Smooth muscle cell (in vitro differentiated cells): ENCODE measurements at regions not wholly inside any gene's neighbourhood (a gene's known extent, or its start where the extent isn't known, plus 50 kb on each side); places are given as distances from the start of the nearest gene placed in this dataset.

Experiments
- DNase-seq: peaks from one replicate; lab custom pipeline; 2025; ENCODE audit not compliant: unreplicated experiment; lab: John Stamatoyannopoulos, UW
- H2AFZ ChIP-seq: fragments of 200-600 bp; sonication (generic); 2 replicates; pipeline ENCODE4 v1.6.0; 2016; ENCODE audit warnings: antibody characterized with exemption, low read depth, mild to moderate bottlenecking
- H3F3A ChIP-seq: fragments of 200-600 bp; sonication (generic); 2 replicates; pipeline ENCODE4 v1.6.0; 2017; ENCODE audit warnings: antibody characterized with exemption, low read depth
- H3K27ac ChIP-seq: fragments of 200-600 bp; sonication (generic); 2 replicates; pipeline ENCODE4 v1.5.1; 2016; ENCODE audit warnings: low read depth, mild to moderate bottlenecking
- H3K27me3 ChIP-seq: fragments of 200-600 bp; sonication (generic); 2 replicates; pipeline ENCODE4 v1.6.1; 2016; ENCODE audit warnings: low read depth, mild to moderate bottlenecking
- H3K36me3 ChIP-seq: fragments of 200-600 bp; sonication (generic); 2 replicates; pipeline ENCODE4 v1.5.1; 2016; ENCODE audit warnings: low read depth
- H3K4me1 ChIP-seq: fragments of 200-600 bp; sonication (generic); 2 replicates; pipeline ENCODE4 v1.5.1; 2016; ENCODE audit warnings: low read depth
- H3K4me2 ChIP-seq: fragments of 200-600 bp; sonication (generic); 2 replicates; pipeline ENCODE4 v1.6.0; 2016; ENCODE audit warnings: mild to moderate bottlenecking
- H3K4me3 ChIP-seq: fragments of 200-600 bp; sonication (generic); 2 replicates; pipeline ENCODE4 v1.5.1; 2016; ENCODE audit warnings: mild to moderate bottlenecking
- H3K79me2 ChIP-seq: fragments of 200-600 bp; sonication (generic); 2 replicates; pipeline ENCODE4 v1.6.0; 2016; ENCODE audit warnings: low read depth, mild to moderate bottlenecking
- H3K9ac ChIP-seq: fragments of 200-600 bp; sonication (generic); 2 replicates; pipeline ENCODE4 v1.6.0; 2016; ENCODE audit warnings: low read depth
- H3K9me3 ChIP-seq: fragments of 200-600 bp; sonication (generic); replicated peaks from 2 replicates; pipeline ENCODE4 v1.5.1; 2016; ENCODE audit warnings: low read depth
- H4K20me1 ChIP-seq: fragments of 200-600 bp; sonication (generic); 2 replicates; pipeline ENCODE4 v1.6.0; 2016; ENCODE audit warnings: low read depth
- WGBS: methylation state at CpG from one replicate; pipeline ENCODE4 v1.1.7; 2016; ENCODE audit warnings: low lambda C conversion rate; 5-methylcytosine and 5-hydroxymethylcytosine counted together
- TF ChIP-seq, protein P1 (sequence below): fragments of 200-600 bp; sonication (generic); IDR thresholded peaks from 2 replicates; pipeline ENCODE4 v1.5.1; 2017; ENCODE audit warnings: borderline replicate concordance, mild to moderate bottlenecking, antibody characterized with exemption; ENCODE audit not compliant: insufficient read depth, poor library complexity, severe bottlenecking

DNA sequence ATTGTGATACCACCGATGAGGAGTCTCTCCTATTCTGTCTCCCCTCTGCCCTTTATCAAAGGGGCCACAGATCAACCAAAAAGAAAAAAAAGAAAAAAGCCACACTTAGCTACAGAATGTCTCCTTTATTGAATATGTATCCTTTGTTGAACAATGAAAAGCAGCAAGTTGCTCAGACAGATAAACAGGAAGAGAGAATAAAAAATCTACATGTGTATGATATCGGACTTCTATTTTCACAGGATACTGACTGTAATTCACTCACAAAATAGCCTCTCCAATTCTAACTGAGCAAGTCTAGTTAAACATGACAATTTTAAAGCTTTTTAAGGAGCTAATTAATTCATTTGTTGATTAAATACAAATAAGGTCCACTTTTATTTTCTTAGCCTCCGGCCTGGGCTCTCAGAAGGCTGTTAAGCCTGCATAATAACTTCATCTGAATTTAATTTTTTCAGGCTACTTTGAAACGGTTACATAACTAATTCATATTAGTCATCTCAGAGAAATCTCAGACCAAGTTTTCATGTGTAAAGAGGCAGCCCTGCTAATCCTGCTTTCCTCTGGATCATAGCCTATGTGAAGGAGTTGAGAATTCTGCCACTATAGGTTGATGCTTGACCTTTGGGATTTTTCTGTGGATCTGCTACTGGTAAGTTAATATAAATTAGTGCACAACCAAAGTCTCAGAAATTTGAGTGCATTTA, 304.1 kb upstream of the NR5A2 start:
- no peaks in the 10 kb centered on the region for H3K36me3 ChIP-seq
- H4K20me1 ChIP-seq = no peaks in the 10 kb centered on the region
- no peak overlapping the region for H3K27ac ChIP-seq
- peak overlapping the region; percentile 6 for H3K4me2 ChIP-seq
- no peaks in the 10 kb centered on the region for H3F3A ChIP-seq
- H2AFZ ChIP-seq = no peak overlapping the region
- no peaks in the 10 kb centered on the region for H3K9me3 ChIP-seq
- no peak for DNase-seq
- TF ChIP-seq, protein P1, sequence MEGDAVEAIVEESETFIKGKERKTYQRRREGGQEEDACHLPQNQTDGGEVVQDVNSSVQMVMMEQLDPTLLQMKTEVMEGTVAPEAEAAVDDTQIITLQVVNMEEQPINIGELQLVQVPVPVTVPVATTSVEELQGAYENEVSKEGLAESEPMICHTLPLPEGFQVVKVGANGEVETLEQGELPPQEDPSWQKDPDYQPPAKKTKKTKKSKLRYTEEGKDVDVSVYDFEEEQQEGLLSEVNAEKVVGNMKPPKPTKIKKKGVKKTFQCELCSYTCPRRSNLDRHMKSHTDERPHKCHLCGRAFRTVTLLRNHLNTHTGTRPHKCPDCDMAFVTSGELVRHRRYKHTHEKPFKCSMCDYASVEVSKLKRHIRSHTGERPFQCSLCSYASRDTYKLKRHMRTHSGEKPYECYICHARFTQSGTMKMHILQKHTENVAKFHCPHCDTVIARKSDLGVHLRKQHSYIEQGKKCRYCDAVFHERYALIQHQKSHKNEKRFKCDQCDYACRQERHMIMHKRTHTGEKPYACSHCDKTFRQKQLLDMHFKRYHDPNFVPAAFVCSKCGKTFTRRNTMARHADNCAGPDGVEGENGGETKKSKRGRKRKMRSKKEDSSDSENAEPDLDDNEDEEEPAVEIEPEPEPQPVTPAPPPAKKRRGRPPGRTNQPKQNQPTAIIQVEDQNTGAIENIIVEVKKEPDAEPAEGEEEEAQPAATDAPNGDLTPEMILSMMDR = no peak
- H3K4me1 ChIP-seq = no peaks in the 10 kb centered on the region
- H3K27me3 ChIP-seq = no peaks in the 10 kb centered on the region
- H3K4me3 ChIP-seq = no peak overlapping the region
- no peak overlapping the region for H3K9ac ChIP-seq
- no peaks in the 10 kb centered on the region for H3K79me2 ChIP-seq
- WGBS = 61% methylated on average over 4 of the region's 4 CpGs

- Histone ChIP-seq H3K79me2 (no peaks in the 10 kb centered on the region), H3K27me3 (no peaks in the 10 kb centered on the region), H3F3A (no peaks in the 10 kb centered on the region), H3K36me3 (no peaks in the 10 kb centered on the region), H3K9me3 (no peaks in the 10 kb centered on the region), H3K4me3 (no peak overlapping the region), H3K9ac (no peak overlapping the region), H3K4me2 (peak overlapping the region; percentile 6), H3K4me1 (no peaks in the 10 kb centered on the region), H4K20me1 (no peaks in the 10 kb centered on the region), H2AFZ (no peak overlapping the region), H3K27ac (no peak overlapping the region)
- DNase-seq = no peak
- TF ChIP-seq, protein P1 = no peak
- WGBS = 77% methylated on average over 1 of the region's 1 CpG
These were observed 303.5 kb upstream of the NR5A2 start for GRCh38 chr1:199724049-199724448.

DNA sequence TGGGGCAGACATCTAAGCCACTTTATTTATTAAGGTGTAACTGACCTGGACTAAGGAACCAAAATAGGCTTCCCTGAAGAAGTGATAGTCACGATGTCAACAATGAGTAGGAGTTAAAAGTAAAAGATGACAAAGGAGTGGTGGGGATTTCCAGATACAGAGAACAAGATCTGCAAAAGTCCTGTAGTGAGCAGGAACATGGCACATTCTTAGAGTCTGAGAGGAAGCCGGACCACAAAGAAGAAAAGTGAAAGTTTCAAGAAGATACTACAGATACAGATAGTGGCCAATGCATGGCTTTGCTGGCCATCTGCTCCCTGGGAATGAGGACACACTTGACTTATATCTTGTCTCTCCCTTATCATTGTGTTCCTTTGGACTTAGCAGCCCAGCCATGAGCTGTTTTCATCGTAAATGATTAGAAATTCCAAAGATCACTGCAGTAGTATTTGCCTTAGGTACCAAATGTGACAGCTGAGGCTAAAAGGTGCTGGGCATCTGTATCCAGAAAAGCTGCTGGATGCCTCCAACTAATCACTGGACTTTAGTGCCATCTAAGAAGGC, 302.4 kb upstream of the NR5A2 start:
- 65% methylated on average over 3 of the region's 3 CpGs for WGBS
- H3K4me3 ChIP-seq = no peak overlapping the region
- TF ChIP-seq, protein P1 = no peak

GRCh38 chr1:199727682-199728081, 299.8 kb upstream of the NR5A2 start:
- Histone ChIP-seq H3K36me3 (no peaks in the 10 kb centered on the region), H3K4me1 (no peaks in the 10 kb centered on the region), H4K20me1 (no peaks in the 10 kb centered on the region), H3F3A (no peaks in the 10 kb centered on the region), H3K4me2 (no peak overlapping the region), H3K9ac (no peak overlapping the region), H2AFZ (no peak overlapping the region), H3K27ac (no peak overlapping the region), H3K27me3 (no peaks in the 10 kb centered on the region), H3K79me2 (no peaks in the 10 kb centered on the region), H3K9me3 (no peaks in the 10 kb centered on the region), H3K4me3 (no peak overlapping the region)
- WGBS = 94% methylated on average over 2 of the region's 2 CpGs
- DNase-seq = no peak
- TF ChIP-seq, protein P1 = no peak

More for the DNA sequence above, 302.4 kb upstream of the NR5A2 start:
- Histone ChIP-seq H3K36me3 (no peaks in the 10 kb centered on the region), H3K27me3 (no peaks in the 10 kb centered on the region), H3K9ac (no peak overlapping the region), H3K27ac (no peak overlapping the region), H3K4me2 (no peak overlapping the region), H4K20me1 (no peaks in the 10 kb centered on the region), H3K79me2 (no peaks in the 10 kb centered on the region), H3K4me1 (no peaks in the 10 kb centered on the region), H2AFZ (no peak overlapping the region), H3F3A (no peaks in the 10 kb centered on the region), H3K9me3 (no peaks in the 10 kb centered on the region)
- no peak for DNase-seq
